ENCODE measurements at regions not wholly inside any gene's neighbourhood (a gene's known extent, or its start where the extent isn't known, plus 50 kb on each side); places are given as distances from the start of the nearest gene placed in this dataset.

GRCh38 chr1:221157026-221157761 is 278.0 kb downstream of the HLX start:
- no peak overlapping the region for H3K4me3 ChIP-seq (ENCODE audit: control insufficient read depth in 1 of 2, extremely low read depth in 1 of 2, low read length in 1 of 2)
- H3K36me3 ChIP-seq (ENCODE audit: control insufficient read depth in 2 of 2, extremely low read depth in 1 of 2, insufficient read depth in 1 of 2, low read length in 1 of 2) = no peaks in the 10 kb centered on the region
- Mint-ChIP-seq H3K4me3 (no peak overlapping the region), H3K27ac (no peak overlapping the region), H3K27me3 (peaks cover 3 to 6% of the 10 kb centered on the region in 2 donors), H3K4me1 (no peaks in the 10 kb centered on the region), H3K9me3 (no peaks in the 10 kb centered on the region), H3K36me3 (no peaks in the 10 kb centered on the region)
- DNase-seq (no peak), ATAC-seq (replicated peaks in 1 of 4) (no peak)
- no peaks in the 10 kb centered on the region for H3K27me3 ChIP-seq (replicated peaks in 1 of 2; ENCODE audit: control insufficient read depth in 2 of 2, extremely low read depth in 1 of 2, insufficient read depth in 2 of 2, low read length in 1 of 2)
- POLR2A ChIA-PET = interaction anchor here in 1 of 2 donors (0.6 kb wide), 1 partner anchor 279 kb away, joined by 5 read pairs; no protein-coding TSS in a partner anchor
- H3K4me1 ChIP-seq (ENCODE audit: control insufficient read depth in 1 of 2, extremely low read depth in 1 of 2, insufficient read depth in 2 of 2, low read length in 2 of 2) = no peaks in the 10 kb centered on the region
- H3K9me3 ChIP-seq = no peaks in the 10 kb centered on the region
- H3K27ac ChIP-seq (ENCODE audit: low read length) = no peak overlapping the region
- CTCF ChIA-PET = no interaction called here
- WGBS (ENCODE audit: insufficient coverage) = no CpG with 5 or more reads among the region's 6 CpGs

GRCh38 chr1:221159608-221160007 is 280.4 kb downstream of the HLX start:
- H3K4me1 Mint-ChIP-seq = no peaks in the 10 kb centered on the region
- 91% methylated on average over 2 of the region's 2 CpGs for WGBS (ENCODE audit: insufficient coverage)
- no peaks in the 10 kb centered on the region for H3K36me3 ChIP-seq (ENCODE audit: control insufficient read depth in 2 of 2, extremely low read depth in 1 of 2, insufficient read depth in 1 of 2, low read length in 1 of 2)
- no peak for DNase-seq
- H3K27me3 Mint-ChIP-seq = peaks cover 3 to 6% of the 10 kb centered on the region in 2 donors
- H3K27ac Mint-ChIP-seq = no peak overlapping the region
- H3K4me3 ChIP-seq (ENCODE audit: control insufficient read depth in 1 of 2, extremely low read depth in 1 of 2, low read length in 1 of 2) = no peak overlapping the region
- H3K4me1 ChIP-seq (ENCODE audit: control insufficient read depth in 1 of 2, extremely low read depth in 1 of 2, insufficient read depth in 2 of 2, low read length in 2 of 2) = no peaks in the 10 kb centered on the region
- no peak for ATAC-seq (replicated peaks in 1 of 4)
- no peaks in the 10 kb centered on the region for H3K27me3 ChIP-seq (replicated peaks in 1 of 2; ENCODE audit: control insufficient read depth in 2 of 2, extremely low read depth in 1 of 2, insufficient read depth in 2 of 2, low read length in 1 of 2)
- ChIA-PET CTCF (no interaction called here), POLR2A (no interaction called here)
- H3K36me3 Mint-ChIP-seq = no peaks in the 10 kb centered on the region
- H3K9me3 ChIP-seq = no peaks in the 10 kb centered on the region
- no peak overlapping the region for H3K27ac ChIP-seq (ENCODE audit: low read length)
- H3K9me3 Mint-ChIP-seq = no peaks in the 10 kb centered on the region
- H3K4me3 Mint-ChIP-seq = no peak overlapping the region

GRCh38 chr1:221161571-221162041 is 282.4 kb downstream of the HLX start:
- WGBS (ENCODE audit: insufficient coverage) = no CpG with 5 or more reads among the region's 1 CpG
- Histone ChIP-seq H3K4me3 (ENCODE audit: control insufficient read depth in 1 of 2, extremely low read depth in 1 of 2, low read length in 1 of 2) (no peak overlapping the region), H3K4me1 (ENCODE audit: control insufficient read depth in 1 of 2, extremely low read depth in 1 of 2, insufficient read depth in 2 of 2, low read length in 2 of 2) (no peaks in the 10 kb centered on the region), H3K36me3 (ENCODE audit: control insufficient read depth in 2 of 2, extremely low read depth in 1 of 2, insufficient read depth in 1 of 2, low read length in 1 of 2) (no peaks in the 10 kb centered on the region), H3K9me3 (no peaks in the 10 kb centered on the region), H3K27me3 (replicated peaks in 1 of 2; ENCODE audit: control insufficient read depth in 2 of 2, extremely low read depth in 1 of 2, insufficient read depth in 2 of 2, low read length in 1 of 2) (no peaks in the 10 kb centered on the region), H3K27ac (ENCODE audit: low read length) (no peak overlapping the region)
- Mint-ChIP-seq H3K4me3 (no peak overlapping the region), H3K27ac (no peak overlapping the region), H3K27me3 (peaks cover 3 to 10% of the 10 kb centered on the region in 2 donors), H3K36me3 (no peaks in the 10 kb centered on the region), H3K4me1 (peaks cover 0 to under 1% (median 0%) of the 10 kb centered on the region in 3 donors), H3K9me3 (no peaks in the 10 kb centered on the region)
- DNase-seq = no peak
- ATAC-seq (replicated peaks in 1 of 4) = no peak
- ChIA-PET POLR2A (interaction anchor here in 1 of 2 donors (0.8 kb wide), 1 partner anchor 9 kb away, joined by 3 read pairs; no protein-coding TSS in a partner anchor), CTCF (no interaction called here)

GRCh38 chr1:221162352-221162751 is 283.1 kb downstream of the HLX start:
- Histone ChIP-seq H3K27me3 (replicated peaks in 1 of 2; ENCODE audit: control insufficient read depth in 2 of 2, extremely low read depth in 1 of 2, insufficient read depth in 2 of 2, low read length in 1 of 2) (no peaks in the 10 kb centered on the region), H3K4me3 (ENCODE audit: control insufficient read depth in 1 of 2, extremely low read depth in 1 of 2, low read length in 1 of 2) (no peak overlapping the region), H3K36me3 (ENCODE audit: control insufficient read depth in 2 of 2, extremely low read depth in 1 of 2, insufficient read depth in 1 of 2, low read length in 1 of 2) (no peaks in the 10 kb centered on the region), H3K27ac (ENCODE audit: low read length) (no peak overlapping the region), H3K9me3 (no peaks in the 10 kb centered on the region), H3K4me1 (ENCODE audit: control insufficient read depth in 1 of 2, extremely low read depth in 1 of 2, insufficient read depth in 2 of 2, low read length in 2 of 2) (no peaks in the 10 kb centered on the region)
- no peak overlapping the region for H3K27ac Mint-ChIP-seq
- ChIA-PET CTCF (no interaction called here), POLR2A (interaction anchor here in 1 of 2 donors (0.8 kb wide), 1 partner anchor 8 kb away, joined by 3 read pairs; no protein-coding TSS in a partner anchor)
- no CpG with 5 or more reads among the region's 2 CpGs for WGBS (ENCODE audit: insufficient coverage)
- no peak overlapping the region for H3K4me3 Mint-ChIP-seq
- H3K9me3 Mint-ChIP-seq = no peaks in the 10 kb centered on the region
- DNase-seq (no peak), ATAC-seq (replicated peaks in 1 of 4) (no peak)
- H3K36me3 Mint-ChIP-seq = no peaks in the 10 kb centered on the region
- peaks cover 3 to 10% of the 10 kb centered on the region in 2 donors for H3K27me3 Mint-ChIP-seq
- peaks cover 0 to 3% (median 0%) of the 10 kb centered on the region in 3 donors for H3K4me1 Mint-ChIP-seq

GRCh38 chr1:221162939-221163338 is 283.7 kb downstream of the HLX start:
- H3K36me3 Mint-ChIP-seq = no peaks in the 10 kb centered on the region
- no peak overlapping the region for H3K4me3 ChIP-seq (ENCODE audit: control insufficient read depth in 1 of 2, extremely low read depth in 1 of 2, low read length in 1 of 2)
- no peak overlapping the region for H3K4me3 Mint-ChIP-seq
- H3K27me3 ChIP-seq (replicated peaks in 1 of 2; ENCODE audit: control insufficient read depth in 2 of 2, extremely low read depth in 1 of 2, insufficient read depth in 2 of 2, low read length in 1 of 2) = no peaks in the 10 kb centered on the region
- peaks cover 5 to 10% of the 10 kb centered on the region in 2 donors for H3K27me3 Mint-ChIP-seq
- peaks cover 0 to 3% (median 0%) of the 10 kb centered on the region in 3 donors for H3K4me1 Mint-ChIP-seq
- DNase-seq = no peak
- no peak overlapping the region for H3K27ac ChIP-seq (ENCODE audit: low read length)
- H3K9me3 Mint-ChIP-seq = no peaks in the 10 kb centered on the region
- H3K27ac Mint-ChIP-seq = no peak overlapping the region
- ATAC-seq (replicated peaks in 1 of 4) = no peak
- ChIA-PET POLR2A (no interaction called here), CTCF (no interaction called here)
- no peaks in the 10 kb centered on the region for H3K4me1 ChIP-seq (ENCODE audit: control insufficient read depth in 1 of 2, extremely low read depth in 1 of 2, insufficient read depth in 2 of 2, low read length in 2 of 2)
- WGBS (ENCODE audit: insufficient coverage) = no CpG with 5 or more reads among the region's 2 CpGs
- no peaks in the 10 kb centered on the region for H3K9me3 ChIP-seq
- H3K36me3 ChIP-seq (ENCODE audit: control insufficient read depth in 2 of 2, extremely low read depth in 1 of 2, insufficient read depth in 1 of 2, low read length in 1 of 2) = no peaks in the 10 kb centered on the region

- no peaks in the 10 kb centered on the region for H3K36me3 ChIP-seq (ENCODE audit: control insufficient read depth in 2 of 2, extremely low read depth in 1 of 2, insufficient read depth in 1 of 2, low read length in 1 of 2)
- H3K27me3 Mint-ChIP-seq = peaks cover 5 to 10% of the 10 kb centered on the region in 2 donors
- H3K36me3 Mint-ChIP-seq = no peaks in the 10 kb centered on the region
- no peak overlapping the region for H3K4me3 Mint-ChIP-seq
- POLR2A ChIA-PET = no interaction called here
- H3K4me1 Mint-ChIP-seq = peaks cover 0 to 3% (median 0%) of the 10 kb centered on the region in 3 donors
- H3K9me3 ChIP-seq = no peaks in the 10 kb centered on the region
- H3K27ac ChIP-seq (ENCODE audit: low read length) = no peak overlapping the region
- H3K4me1 ChIP-seq (ENCODE audit: control insufficient read depth in 1 of 2, extremely low read depth in 1 of 2, insufficient read depth in 2 of 2, low read length in 2 of 2) = no peaks in the 10 kb centered on the region
- CTCF ChIA-PET = interaction anchor here in 1 of 2 donors (0.7 kb wide), 1 partner anchor 54 kb away, joined by 3 read pairs; no protein-coding TSS in a partner anchor
- no peak for ATAC-seq (replicated peaks in 1 of 4)
- DNase-seq = no peak
- H3K4me3 ChIP-seq (ENCODE audit: control insufficient read depth in 1 of 2, extremely low read depth in 1 of 2, low read length in 1 of 2) = no peak overlapping the region
- no CpG with 5 or more reads among the region's 1 CpG for WGBS (ENCODE audit: insufficient coverage)
- no peaks in the 10 kb centered on the region for H3K9me3 Mint-ChIP-seq
- H3K27ac Mint-ChIP-seq = no peak overlapping the region
- no peaks in the 10 kb centered on the region for H3K27me3 ChIP-seq (replicated peaks in 1 of 2; ENCODE audit: control insufficient read depth in 2 of 2, extremely low read depth in 1 of 2, insufficient read depth in 2 of 2, low read length in 1 of 2)
These were observed 284.8 kb downstream of the HLX start for GRCh38 chr1:221164029-221164428.
